SK-N-SH (cell line): ENCODE measurements at regions not wholly inside any gene's neighbourhood (a gene's known extent, or its start where the extent isn't known, plus 50 kb on each side); places are given as distances from the start of the nearest gene placed in this dataset.

Experiments
- RAD21 ChIP-seq: IDR thresholded peaks from 2 replicates; pipeline ENCODE4 v1.6.1; 2012; ENCODE audit warnings: mild to moderate bottlenecking, low read length
- YY1 ChIP-seq: IDR thresholded peaks from 2 replicates; pipeline ENCODE4 v1.4.0; 2012; ENCODE audit warnings: low read depth, mild to moderate bottlenecking
- TF ChIP-seq, protein P1 (sequence below): fragments of 200-600 bp; sonication (generic); IDR thresholded peaks from 2 replicates; pipeline ENCODE4 v1.6.1; 2017; ENCODE audit warnings: antibody characterized with exemption, mild to moderate bottlenecking, moderate library complexity

DNA sequence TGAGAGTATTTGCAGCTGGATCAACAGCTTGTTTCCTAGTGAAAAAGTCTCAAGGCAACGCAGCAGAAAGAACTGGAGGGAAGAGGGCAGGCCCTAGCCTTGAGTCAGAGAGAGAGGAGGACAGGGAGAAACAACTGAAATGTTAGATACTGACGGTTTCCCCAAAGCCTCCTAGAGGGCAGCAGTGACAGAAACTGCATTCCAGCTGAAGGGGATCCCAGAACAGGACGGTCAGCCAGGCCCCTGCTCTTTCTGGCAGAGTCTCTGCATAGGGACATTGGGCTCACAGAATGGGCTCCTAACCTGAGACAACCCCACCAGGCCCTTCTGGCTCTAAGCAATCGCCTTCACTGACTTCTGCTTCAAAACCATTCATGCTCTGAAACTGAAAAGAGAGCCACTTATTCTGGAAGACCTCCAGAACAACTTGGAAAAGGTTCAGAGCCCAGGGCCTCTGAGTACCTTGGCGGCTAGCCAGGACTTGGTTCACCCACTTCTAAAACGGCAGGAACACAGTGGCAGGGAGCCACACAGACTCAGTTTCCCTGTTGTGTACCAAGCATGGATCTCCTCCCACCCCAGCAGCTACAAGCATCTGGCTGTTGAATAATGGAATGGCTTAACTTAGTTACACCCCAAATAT is 72.9 kb downstream of the PSMB1 start:
- TF ChIP-seq, protein P1, sequence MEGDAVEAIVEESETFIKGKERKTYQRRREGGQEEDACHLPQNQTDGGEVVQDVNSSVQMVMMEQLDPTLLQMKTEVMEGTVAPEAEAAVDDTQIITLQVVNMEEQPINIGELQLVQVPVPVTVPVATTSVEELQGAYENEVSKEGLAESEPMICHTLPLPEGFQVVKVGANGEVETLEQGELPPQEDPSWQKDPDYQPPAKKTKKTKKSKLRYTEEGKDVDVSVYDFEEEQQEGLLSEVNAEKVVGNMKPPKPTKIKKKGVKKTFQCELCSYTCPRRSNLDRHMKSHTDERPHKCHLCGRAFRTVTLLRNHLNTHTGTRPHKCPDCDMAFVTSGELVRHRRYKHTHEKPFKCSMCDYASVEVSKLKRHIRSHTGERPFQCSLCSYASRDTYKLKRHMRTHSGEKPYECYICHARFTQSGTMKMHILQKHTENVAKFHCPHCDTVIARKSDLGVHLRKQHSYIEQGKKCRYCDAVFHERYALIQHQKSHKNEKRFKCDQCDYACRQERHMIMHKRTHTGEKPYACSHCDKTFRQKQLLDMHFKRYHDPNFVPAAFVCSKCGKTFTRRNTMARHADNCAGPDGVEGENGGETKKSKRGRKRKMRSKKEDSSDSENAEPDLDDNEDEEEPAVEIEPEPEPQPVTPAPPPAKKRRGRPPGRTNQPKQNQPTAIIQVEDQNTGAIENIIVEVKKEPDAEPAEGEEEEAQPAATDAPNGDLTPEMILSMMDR: 0 out of 2 replicates have a peak, but pooled peaks have one; percentile 7
- TF ChIP-seq YY1 (no peak), RAD21 (0 out of 2 replicates have a peak, but pooled peaks have one; percentile 8)
